ENCODE measurements at regions not wholly inside any gene's neighbourhood (a gene's known extent, or its start where the extent isn't known, plus 50 kb on each side); places are given as distances from the start of the nearest gene placed in this dataset.
"Not testable (repeated sequence)": the region's sequence is repeated elsewhere in the genome, so short reads cannot be mapped to it uniquely, and the experiment has no call there.

- DNase-seq, result no peak
- intact Hi-C loops (cut with DNase I), result no loop called here
These were observed 57.6 kb upstream of the LOC128125822 start for GRCh38 chr6:63514488-63515173.

DNA sequence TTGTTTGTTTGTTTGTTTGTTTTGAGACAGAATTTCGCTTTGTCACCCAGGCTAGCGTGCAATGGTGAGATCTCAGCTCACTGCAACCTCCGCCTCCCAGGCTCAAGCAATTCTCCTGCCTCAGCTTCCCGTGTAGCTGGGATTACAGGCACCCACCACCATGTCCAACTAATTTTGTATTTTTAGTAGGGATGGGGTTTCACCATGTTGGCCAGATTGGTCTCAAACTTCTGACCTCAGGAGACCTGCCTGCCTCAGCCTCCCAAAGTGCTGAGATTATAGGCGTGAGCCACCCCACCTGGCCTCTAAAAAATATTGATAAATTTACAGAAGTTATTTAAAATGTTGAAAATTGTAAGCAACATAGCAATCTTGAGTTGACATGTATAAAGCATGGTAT, 57.1 kb upstream of the LOC128125822 start:
- intact Hi-C loops (cut with DNase I); DNase-seq: not testable (repeated sequence)

- DNase-seq, result no peak
- intact Hi-C loops (cut with DNase I), result no loop called here
These were observed 55.9 kb upstream of the LOC128125822 start for GRCh38 chr6:63516186-63516944.

GRCh38 chr6:63517221-63517620, 55.1 kb upstream of the LOC128125822 start:
- intact Hi-C loops (cut with DNase I), result no loop called here

GRCh38 chr6:63521475-63522210, 50.6 kb upstream of the LOC128125822 start:
- intact Hi-C loops (cut with DNase I), result no loop called here
- DNase-seq, result no peak

More at GRCh38 chr6:63517221-63517620, 55.1 kb upstream of the LOC128125822 start:
- no peak for DNase-seq
